NCI-H2227 (cell line): ENCODE measurements at regions not wholly inside any gene's neighbourhood (a gene's known extent, or its start where the extent isn't known, plus 50 kb on each side); places are given as distances from the start of the nearest gene placed in this dataset.
"Not testable (repeated sequence)": the region's sequence is repeated elsewhere in the genome, so short reads cannot be mapped to it uniquely, and the experiment has no call there.

Experiments used
- DNase-seq: peaks from one replicate; lab custom pipeline; 2025; ENCODE audit not compliant: unreplicated experiment; lab: John Stamatoyannopoulos, UW

DNA sequence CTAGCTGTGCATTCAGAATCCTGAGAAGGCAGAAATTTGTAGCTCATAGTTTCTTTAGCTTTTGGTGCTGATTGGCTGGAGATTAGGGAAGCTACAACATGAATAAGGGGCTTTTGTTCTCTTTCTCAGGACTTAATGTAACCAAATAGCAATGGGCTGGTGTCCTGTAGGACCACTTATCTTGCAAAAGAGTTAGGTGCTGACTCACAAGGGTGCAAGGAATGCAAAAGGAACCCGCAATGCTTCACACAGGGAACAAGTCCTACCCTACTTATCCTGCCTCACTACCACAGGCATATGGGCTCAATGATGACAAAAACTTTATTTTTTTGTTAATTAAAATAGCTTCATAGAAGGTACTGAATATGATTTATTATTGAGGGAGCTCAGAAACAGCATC is 541.5 kb downstream of the AMY1C start:
- DNase-seq = no peak

DNA sequence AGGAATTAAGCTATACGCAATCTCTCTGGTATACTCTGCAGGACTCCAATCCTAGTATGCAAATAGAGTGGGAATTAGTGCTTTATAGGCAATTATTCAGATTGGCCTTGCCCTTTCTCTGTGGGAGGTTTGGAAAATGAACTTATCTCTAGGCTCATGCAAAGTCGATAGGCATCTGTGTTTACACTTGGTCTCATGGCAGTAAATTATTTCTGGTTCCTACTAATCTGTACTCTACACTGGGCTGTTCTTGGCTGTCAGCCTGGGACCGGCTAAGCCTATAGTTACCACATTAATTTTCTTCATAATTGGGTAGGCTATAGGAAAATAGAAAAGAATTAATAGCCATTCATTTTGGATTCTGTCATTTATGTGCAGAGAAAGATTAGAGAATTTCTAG is 544.6 kb downstream of the AMY1C start:
- DNase-seq = no peak

DNA sequence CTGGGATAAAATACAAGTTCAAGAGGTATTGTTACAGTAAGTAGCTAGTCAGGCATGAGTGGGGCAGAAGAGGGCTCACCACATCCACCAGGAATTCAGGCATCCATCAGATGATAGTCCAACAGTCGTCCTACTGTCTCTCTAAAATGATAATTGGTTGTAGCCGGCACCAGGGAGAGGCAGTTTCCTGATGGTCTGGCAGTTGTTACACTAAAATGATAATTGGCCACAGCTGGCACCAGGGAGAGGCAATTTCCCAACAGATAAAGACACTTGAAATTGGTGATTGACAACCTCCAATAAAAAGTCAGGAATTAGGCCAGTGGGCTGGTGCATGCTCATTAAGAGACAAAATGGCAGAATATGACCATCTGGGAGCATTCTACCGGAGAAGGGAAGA is 545.8 kb downstream of the AMY1C start:
- DNase-seq = no peak

DNA sequence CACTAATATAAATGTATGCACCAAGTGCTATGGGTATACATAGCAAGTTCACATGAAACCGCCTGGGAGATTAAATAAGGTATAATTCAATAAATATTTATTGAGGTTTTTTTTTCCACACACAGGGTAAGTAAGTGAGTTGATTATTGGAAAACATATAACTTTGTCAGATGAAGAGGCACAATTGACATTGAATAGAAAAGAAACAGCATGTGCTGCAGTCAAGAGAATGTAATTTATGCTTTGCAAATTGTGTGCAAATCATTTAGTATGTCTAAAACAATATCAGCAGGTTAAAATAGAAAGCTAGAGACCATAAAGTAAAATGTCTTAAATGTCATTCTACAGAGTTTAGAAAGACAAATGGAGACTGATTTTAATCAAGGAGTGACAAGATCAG is 560.0 kb downstream of the AMY1C start:
- DNase-seq = no peak

DNA sequence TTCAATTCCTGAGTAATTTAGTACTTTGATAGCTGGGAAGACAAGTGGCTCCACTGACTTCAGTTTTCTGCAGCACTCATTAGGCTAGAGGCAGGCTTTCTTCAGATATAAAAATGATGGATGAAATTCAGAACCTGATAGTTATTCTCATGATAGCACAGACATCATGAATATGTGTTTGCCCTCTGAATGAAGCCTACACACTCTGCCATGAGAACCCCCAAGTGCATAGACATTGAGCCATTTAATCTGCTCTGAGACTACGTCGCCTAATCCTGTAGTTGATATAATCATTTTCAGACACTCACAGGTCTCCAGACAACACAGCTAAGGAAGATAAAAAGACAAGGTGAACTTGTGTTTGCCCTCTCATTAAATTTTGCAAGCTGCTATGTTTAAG is 566.1 kb downstream of the AMY1C start:
- no peak for DNase-seq

DNA sequence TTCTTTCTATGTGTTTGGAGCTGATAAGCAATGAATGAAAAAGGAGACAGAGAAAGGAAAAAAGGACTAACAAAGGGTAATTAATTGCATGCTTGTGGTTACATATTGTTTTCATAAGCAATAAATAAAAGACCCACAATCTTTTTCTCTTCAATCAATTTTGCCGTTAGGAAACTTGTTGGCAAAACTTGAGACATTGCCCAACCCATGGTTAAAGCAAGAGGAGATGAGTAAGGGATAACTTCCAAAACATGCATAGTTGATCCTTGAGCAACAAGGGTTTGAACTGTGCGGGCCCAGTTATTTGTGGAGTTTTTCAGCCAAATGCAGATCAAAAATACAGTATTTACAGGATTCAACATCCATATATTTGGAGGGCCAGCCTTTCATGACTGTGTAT is 572.4 kb downstream of the AMY1C start:
- no peak for DNase-seq

DNA sequence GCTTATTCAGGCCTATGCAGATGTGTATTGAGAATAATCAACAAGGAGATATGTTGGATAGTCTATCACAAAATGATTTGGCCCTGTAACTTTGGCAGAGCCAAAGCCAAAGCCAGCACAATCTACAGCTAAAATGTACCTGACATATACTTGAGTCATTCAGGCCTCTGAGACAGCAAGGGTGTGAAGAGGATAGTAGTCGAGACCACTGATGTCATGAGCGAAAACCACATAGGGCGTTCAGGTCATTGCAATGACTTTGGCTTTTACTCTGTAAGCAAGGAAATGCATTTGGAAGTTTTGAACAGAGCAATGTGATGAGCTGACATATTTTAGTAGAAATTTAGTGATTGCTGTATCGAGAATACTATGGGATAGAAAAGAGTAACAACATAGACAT is 579.6 kb downstream of the AMY1C start:
- DNase-seq = no peak

DNA sequence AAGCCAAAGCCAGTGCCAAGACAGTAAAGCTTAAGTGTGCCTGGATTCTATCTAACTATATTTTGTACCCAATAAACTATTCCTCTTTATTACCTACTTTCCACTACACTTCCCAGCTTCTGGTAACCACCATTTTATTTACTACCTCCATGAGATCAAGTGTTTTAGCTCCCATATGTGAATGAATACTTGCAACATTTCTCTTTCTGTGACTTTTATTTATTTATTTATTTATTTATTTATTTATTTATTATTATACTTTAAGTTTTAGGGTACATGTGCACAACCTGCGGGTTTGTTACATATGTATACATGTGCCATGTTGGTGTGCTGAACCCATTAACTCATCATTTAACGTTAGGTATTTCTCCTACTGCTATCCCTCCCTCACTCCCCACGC is 582.1 kb downstream of the AMY1C start:
- no peak for DNase-seq

DNA sequence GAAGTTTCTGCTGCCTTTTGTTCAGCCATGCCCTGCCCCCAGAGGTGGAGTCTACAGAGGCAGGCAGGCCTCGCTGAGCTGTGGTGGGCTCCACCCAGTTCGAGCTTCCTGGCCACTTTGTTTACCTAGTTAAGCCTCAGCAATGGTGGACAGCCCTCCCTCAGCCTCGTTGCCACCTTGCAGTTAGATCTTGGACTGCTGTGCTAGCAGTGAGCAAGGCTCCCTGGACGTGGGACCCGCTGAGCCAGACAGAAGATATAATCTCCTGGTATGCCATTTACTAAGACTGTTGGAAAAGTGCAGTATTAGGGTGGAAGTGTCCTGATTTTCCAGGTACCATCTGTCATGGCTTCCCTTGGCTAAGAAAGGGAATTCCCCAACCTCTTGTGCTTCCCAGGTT is 588.2 kb downstream of the AMY1C start:
- DNase-seq = not testable (repeated sequence)

DNA sequence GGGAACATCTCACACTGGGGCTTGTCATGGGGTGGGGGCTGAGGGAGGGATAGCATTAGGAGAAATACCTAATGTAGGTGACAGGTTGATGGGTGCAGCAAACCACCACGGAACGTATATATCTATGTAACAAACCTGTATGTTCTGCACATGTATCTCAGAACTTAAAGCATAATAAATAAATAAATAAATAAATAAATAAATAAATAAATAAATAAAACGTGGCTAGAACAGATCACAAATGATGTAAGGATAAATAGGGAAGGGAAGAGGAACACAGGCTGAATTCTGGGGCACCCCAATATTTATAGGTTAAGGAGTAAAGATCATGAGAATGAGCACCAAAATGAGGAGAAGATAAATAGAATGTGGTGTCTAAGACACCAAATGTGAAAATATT is 592.2 kb downstream of the AMY1C start:
- no peak for DNase-seq

DNA sequence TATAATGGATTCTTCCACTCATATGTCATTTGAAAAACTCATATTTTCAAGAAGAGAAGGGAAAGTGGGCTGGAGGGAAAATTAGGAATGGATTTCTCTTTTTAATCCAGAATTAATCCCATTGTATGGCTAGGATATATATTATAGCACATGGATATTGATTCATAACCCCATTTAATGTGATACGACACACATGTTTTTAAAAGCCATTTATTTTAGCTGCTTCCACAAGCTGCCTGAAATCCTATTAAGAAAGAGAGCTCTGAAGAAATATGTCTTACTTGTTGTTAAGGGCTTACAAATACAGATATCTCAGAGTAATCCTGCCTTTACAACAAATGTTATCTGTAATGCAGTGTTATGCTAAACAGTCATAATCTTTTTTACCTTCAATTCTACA is 598.6 kb downstream of the AMY1C start:
- DNase-seq = no peak

DNA sequence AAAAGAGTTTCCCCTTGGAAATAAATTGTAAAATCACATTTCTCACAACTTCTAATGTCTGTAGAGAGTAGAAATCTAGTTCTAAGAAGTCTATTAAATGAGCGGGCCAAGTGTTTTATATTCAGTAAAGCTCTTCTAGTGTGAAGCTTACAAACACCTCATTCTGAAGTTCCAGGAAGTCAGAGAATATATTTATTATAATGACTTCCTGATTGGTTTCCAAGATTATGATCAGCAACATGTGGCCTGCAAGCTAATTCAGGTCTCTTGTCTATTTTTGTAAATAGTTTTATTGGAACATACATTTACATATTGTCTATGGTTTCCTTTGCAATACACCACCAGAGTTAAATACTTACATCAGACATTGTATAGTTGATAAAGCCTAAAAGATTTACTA is 603.9 kb downstream of the AMY1C start:
- DNase-seq = no peak

DNA sequence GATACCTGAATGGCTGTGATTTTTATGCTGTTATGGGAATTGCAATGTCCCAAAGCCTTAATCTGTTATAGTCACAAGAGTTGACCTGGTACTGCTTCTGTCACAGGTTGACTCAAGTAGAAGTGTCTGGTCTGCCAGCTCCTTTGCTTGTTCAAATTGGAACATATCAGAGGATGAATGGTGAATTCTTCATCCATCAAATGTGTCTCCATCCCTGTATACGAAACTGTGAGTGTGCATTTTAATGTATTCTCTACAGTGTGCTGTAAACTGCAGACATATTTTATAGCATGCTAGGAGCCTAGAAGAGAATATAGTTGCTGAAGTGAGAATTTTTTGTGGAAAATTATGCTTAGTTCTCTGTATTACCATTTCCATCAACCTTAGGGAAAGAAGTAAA is 608.4 kb downstream of the AMY1C start:
- DNase-seq = no peak

DNA sequence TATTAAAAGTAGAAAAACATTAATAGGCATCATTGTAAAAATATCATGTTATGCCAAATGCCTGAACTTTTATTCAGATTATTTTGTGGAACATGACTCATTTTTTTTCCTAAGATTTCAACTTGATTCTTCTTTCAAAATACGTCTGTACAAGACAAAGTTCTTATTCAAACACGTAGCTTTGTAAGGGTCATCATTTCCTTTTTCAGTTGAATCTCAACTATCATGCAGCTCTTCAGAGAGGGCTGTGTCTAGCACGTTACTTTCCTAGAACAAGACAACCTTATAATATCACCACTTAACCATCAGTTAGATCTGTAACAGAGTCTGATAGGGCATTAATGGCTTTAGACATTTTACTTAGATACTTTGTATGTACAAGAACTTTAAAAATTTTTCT is 608.9 kb downstream of the AMY1C start:
- DNase-seq = no peak

DNA sequence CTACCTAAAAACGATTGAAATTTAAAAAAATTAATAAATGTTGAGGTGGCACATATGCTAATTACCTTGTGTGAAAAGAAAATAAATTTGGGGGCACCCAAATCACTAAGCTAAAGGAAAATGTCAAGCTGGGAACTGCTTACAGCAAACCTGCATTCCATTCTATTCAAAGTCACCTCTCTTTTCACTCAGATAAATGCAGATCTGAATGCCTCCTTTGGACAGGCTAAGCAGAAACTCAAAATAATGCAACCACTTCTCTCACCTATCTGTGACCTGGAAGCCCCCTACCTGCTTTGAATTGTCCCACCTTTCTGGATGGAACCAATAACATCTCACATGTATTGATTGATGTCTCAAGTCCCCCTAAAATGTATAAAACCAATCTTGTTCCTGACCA is 628.7 kb downstream of the AMY1C start:
- no peak for DNase-seq

DNA sequence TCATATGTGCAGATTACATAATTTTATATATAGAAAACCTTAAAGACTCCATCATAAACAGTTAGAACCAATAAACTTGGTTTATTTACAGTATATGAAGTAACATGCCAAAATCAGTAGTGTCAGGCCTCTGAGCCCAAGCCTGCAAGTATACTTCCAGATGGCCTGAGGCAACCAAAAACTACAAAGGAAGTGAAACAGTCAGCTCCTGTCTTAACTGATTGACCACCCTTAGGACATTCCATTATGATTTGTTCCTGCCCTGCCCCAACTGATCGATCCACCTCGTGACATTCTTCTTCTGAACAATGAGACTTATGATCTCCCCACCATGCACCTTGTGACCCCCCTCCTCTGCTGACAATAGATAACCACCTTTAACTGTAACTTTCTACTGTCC is 630.3 kb downstream of the AMY1C start:
- no peak for DNase-seq

DNA sequence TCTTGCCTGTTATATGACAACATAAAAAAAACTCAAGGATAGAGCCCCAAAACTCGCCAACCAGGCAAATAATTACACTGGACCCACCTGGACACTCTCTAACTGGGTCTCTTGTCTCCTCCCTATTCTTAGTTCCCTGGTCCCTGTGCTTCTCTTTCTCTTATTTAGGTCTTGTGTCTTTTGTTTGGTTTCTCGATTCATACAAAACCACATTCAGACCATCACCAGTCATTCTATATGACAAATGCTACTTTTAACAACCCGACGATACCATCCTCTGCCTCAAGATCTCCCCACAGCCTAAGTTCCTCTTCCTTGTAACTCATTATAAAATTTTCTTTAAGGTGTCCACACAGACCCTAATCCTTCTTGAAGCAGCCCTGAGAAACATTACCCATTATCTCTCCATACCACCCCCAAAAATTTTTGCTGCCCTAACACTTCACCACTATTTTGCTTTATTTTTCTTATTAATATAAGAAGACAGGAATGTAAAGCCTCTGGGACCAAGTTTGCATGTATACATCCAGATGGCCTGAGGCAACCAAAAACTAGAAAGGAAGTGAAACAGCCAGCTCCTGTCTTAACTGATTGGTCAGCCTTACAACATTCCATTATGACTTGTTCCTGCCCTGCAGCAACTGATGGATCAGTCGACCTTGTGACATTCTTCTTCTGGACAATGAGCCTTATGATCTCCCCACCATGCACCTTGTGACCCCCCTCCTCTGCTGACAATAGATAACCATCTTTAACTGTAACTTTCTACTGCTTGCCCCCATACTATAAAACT is 638.2 kb downstream of the AMY1C start:
- DNase-seq = no peak

DNA sequence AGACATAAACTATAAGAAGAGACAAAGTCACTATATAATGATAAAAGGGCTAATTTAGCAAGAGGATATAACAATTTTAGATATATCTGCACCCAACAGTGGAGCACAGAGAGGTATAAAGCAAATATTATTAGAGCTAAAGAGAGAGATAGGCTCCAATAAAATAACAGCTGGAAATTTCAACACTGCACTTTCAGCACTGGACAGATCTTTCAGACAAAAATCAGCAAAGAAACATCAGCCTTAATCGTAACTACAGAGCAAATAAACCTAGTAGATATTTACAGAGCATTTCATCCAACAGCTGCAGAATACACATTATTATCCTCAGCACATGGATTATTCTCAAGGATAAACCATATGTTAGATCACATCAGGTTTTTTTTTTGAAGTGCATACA is 642.9 kb downstream of the AMY1C start:
- no peak for DNase-seq

DNA sequence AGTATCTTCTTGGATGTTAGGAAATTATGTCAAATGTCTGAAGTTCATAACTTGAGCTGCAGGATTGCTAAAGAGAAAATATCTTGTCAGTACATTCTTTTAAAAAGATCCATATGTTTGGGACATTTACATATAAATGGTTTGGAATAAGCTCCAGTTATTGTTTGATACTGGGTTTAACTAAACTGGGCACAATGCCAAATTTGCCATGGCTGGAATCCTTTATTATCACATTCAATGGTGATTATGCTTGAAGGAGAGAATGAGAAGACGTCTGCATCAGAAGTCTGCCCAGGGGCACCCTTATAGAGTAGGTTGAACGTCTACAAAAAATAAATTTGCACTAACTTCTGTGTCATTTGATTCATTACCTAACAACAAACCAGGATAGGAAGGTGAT is 652.5 kb downstream of the AMY1C start:
- DNase-seq = no peak

DNA sequence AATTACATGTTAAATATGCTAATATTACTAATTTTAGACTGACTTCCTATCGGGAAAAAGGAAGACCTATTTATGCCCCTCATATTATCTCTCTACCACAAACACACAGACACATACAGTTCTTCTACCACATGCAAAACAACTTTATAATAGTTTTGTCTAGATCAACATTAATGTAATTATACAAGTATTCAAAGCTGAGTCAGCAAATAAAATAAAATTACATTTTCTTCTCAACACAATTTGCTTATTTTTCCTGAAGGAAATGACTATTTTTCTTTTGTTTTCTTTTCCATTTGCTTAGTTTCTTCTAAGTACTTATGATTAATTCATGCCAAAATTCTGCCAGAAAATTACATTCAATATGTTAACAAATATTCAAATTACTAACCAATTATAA is 654.2 kb downstream of the AMY1C start:
- no peak for DNase-seq

DNA sequence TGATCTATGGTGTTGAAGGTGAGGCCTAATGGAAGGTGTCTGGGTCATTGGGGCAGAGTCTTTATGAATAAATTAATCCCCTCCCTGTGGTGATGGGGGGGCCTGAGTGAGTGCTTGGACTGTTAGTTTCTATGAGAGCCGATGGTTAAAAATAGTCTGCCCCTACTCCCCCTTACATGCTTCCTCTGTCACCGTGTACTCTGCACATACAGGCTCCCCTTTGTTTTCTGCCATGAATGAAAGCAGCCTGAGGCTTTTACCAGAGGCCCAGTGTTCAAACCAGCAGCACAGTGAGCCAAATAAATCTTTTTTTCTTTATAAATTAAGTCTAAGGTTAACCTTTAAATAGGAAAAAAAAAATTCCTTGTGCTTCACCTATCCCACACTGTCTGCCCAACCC is 657.0 kb downstream of the AMY1C start:
- no peak for DNase-seq

DNA sequence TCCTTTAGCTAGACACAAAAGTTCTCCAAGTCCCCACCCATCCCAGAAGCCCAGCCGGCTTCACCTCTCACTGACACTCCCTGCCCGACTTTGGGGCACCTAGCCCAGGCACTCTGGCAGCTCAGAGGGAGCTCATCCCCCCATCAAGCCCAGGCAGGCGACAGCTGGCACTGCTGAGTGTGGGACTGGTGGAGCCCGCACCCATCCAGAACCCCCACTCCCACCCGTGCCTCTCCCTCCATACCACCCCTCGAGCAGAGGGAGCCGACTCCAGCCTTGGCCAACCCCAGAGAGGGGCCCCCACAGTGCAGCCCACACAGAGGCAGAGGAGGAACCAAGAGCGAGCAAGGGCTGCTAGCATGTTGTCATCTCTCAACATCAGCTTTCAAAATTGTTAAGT is 658.6 kb downstream of the AMY1C start:
- DNase-seq = no peak

DNA sequence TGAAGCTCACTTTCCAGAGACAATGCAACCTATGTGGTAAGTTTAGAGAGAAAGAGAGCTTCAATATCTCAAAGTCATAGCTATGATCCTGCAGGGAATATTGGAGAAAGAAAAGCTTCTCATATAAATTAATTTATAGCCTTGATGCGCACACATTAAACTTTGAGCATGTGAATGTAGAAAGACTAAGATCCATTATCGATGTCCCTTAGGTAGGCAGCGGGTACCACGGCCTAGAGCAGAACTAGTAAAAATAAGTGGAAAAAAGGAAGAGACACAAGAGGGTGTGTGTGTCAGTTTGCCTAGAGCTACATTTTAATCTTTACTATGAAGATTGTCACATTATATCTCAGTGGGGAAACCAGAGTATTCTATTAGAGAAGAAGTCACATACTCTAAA is 685.6 kb downstream of the AMY1C start:
- no peak for DNase-seq

DNA sequence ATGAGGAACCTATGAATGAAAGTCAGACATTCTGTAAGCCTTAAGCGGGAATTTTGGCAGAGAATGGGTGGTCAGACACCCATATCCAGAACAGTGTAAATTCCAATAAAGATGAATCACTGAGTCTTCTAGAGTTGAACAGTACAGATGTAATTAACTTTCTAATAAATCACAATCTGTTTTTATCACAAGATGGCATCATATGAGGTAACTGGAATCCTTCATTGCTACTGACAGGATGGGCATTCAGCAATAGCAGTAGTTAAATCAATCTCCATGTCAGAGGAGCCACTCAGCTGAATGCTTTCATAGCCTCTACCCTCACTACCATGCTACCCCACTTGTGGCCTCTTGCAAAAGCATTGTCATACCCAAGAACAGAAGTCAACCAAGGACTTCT is 690.3 kb downstream of the AMY1C start:
- DNase-seq = no peak
